Glutamatergic neuron (in vitro differentiated cells): ENCODE measurements at regions not wholly inside any gene's neighbourhood (a gene's known extent, or its start where the extent isn't known, plus 50 kb on each side); places are given as distances from the start of the nearest gene placed in this dataset.

ENCODE experiments used
- DNase-seq: peaks from one replicate; pipeline ENCODE4 v3.0.0; 2022
- H3K27ac Mint-ChIP-seq: one replicate; pipeline ENCODE4 v1.8.0; 2020; ENCODE audit warnings: mild to moderate bottlenecking, mixed read lengths, inconsistent platforms; ENCODE audit not compliant: unreplicated experiment
- H3K27me3 Mint-ChIP-seq: one replicate; pipeline ENCODE4 v1.8.0; 2020; ENCODE audit warnings: mild to moderate bottlenecking, moderate library complexity, mixed read lengths, inconsistent platforms; ENCODE audit not compliant: unreplicated experiment
- H3K36me3 Mint-ChIP-seq: one replicate; pipeline ENCODE4 v1.8.0; 2020; ENCODE audit warnings: mild to moderate bottlenecking, mixed read lengths, inconsistent platforms; ENCODE audit not compliant: unreplicated experiment
- H3K4me1 Mint-ChIP-seq: one replicate; pipeline ENCODE4 v1.8.0; 2020; ENCODE audit warnings: mild to moderate bottlenecking, low read depth, mixed read lengths, inconsistent platforms; ENCODE audit not compliant: unreplicated experiment
- H3K4me3 Mint-ChIP-seq: one replicate; pipeline ENCODE4 v1.8.0; 2020; ENCODE audit warnings: mild to moderate bottlenecking, mixed read lengths, inconsistent platforms; ENCODE audit not compliant: unreplicated experiment
- H3K9me3 Mint-ChIP-seq: one replicate; pipeline ENCODE4 v1.8.0; 2020; ENCODE audit warnings: mild to moderate bottlenecking, moderate library complexity, mixed read lengths, inconsistent platforms; ENCODE audit not compliant: unreplicated experiment
- TF ChIP-seq, protein P1 (sequence below): fragments of 200-600 bp; sonication (generic); IDR thresholded peaks from one replicate; pipeline ENCODE4 v1.5.0; 2021; ENCODE audit not compliant: partially characterized antibody, unreplicated experiment

DNA sequence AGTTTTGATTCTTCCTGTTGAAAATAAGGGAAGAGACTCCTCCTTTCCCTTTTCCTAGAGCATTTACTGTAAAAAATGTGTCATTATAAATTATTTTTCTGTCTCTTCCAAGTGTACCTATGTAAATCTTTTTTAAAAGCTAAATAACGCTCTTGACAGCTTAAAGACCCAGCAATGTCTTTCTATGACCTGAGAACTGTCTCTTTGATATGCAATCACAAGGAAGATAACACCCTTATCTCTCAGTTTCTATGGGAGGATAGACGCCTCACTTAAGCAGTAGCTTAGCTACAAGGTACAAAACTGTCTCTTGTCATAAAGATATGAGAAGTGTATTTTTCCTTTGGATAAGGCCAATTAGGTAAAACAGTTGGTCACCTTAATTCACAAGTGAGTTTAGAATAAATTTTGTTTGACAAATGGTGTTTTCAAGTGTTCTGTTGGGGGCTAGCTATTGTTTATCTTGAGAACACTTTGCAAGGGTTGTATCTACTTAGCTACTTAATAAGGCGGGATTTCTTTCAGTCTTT is 980.6 kb upstream of the EYS start:
- TF ChIP-seq, protein P1, sequence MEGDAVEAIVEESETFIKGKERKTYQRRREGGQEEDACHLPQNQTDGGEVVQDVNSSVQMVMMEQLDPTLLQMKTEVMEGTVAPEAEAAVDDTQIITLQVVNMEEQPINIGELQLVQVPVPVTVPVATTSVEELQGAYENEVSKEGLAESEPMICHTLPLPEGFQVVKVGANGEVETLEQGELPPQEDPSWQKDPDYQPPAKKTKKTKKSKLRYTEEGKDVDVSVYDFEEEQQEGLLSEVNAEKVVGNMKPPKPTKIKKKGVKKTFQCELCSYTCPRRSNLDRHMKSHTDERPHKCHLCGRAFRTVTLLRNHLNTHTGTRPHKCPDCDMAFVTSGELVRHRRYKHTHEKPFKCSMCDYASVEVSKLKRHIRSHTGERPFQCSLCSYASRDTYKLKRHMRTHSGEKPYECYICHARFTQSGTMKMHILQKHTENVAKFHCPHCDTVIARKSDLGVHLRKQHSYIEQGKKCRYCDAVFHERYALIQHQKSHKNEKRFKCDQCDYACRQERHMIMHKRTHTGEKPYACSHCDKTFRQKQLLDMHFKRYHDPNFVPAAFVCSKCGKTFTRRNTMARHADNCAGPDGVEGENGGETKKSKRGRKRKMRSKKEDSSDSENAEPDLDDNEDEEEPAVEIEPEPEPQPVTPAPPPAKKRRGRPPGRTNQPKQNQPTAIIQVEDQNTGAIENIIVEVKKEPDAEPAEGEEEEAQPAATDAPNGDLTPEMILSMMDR = no peak
- no peak for DNase-seq
- Mint-ChIP-seq H3K27me3 (no peaks in the 10 kb centered on the region), H3K9me3 (peaks cover 2% of the 10 kb centered on the region), H3K4me1 (no peaks in the 10 kb centered on the region), H3K36me3 (no peaks in the 10 kb centered on the region), H3K27ac (no peak overlapping the region), H3K4me3 (no peak overlapping the region)

DNA sequence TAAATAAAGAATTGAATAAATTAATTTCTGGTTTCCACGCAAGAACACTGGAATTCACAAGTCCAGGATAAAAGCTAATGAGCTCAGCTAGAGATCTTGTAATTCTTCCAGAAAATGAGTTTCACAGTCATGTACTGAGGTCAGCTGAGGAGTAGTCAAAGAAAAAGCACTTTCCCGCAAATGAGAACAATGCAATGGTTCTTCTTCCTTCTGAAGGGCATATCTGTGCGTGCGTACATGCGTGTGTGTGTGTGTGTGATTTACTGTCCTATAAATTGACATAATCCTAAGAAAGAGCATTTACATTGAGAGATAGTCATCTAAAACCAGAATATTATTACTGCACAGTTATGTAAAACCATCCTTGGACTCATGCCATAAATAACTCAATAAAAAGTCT is 968.9 kb upstream of the EYS start:
- Mint-ChIP-seq H3K9me3 (no peaks in the 10 kb centered on the region), H3K27me3 (peaks cover 3% of the 10 kb centered on the region), H3K36me3 (no peaks in the 10 kb centered on the region), H3K4me3 (no peak overlapping the region), H3K4me1 (no peaks in the 10 kb centered on the region), H3K27ac (no peak overlapping the region)
- DNase-seq = no peak
- TF ChIP-seq, protein P1 = no peak

DNA sequence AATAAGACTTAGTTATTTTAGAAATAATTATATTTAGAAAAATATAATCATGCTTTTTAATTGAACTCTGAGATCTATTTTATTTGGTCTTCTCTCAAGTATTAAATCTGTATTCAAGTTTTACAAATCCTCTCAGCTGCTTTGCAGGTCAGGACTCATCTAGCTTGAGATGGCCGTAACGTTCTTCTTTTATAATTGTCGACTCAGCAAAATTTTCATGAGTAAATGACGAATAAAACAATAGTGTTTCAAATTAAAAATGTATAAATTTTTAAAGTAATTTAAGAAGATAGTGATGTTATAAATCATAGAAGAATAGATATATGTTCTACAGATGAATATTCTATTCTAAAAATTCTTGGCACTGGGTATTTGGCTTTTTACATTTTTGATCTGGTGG is 957.1 kb upstream of the EYS start:
- no peak overlapping the region for H3K27ac Mint-ChIP-seq
- H3K27me3 Mint-ChIP-seq = peaks cover 2% of the 10 kb centered on the region
- H3K4me3 Mint-ChIP-seq = no peak overlapping the region
- no peak for DNase-seq
- H3K36me3 Mint-ChIP-seq = no peaks in the 10 kb centered on the region
- H3K9me3 Mint-ChIP-seq = no peaks in the 10 kb centered on the region
- TF ChIP-seq, protein P1 = no peak
- H3K4me1 Mint-ChIP-seq = no peaks in the 10 kb centered on the region

DNA sequence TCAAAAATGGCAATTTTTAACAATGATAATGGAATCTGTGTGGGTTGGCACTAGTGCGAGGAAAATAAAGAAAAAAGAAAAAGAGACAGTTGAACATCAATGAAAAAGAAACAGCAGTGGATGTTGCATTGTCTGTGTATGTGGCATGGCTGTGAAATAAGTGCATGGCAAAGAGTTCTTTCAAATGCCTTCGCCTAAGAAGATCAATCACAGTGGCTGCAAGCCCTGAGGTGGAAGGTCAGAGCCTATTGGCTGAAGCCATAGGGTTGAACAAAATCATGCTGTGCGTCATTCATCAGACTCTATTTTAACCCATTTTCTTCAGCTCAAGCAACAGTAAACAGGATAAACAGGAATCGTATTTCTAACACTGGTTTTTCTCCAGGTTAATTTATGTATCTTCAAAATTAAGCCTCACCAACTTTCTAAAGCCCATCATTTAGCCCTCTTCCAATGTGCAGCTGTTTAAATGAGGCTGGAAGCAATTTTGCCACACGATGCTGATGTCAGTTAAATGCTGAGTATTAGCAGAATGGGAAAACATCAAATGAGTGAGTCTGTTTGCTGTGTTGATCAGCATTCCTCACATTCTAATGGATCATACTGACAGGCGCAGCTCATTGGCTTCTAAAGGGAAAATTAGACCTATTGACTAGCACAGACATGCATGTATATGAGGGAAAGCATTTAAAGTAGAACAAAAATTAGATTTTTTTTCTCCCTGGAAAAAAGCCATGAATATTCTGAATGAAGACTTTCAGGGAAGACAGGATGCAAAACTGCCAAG is 955.9 kb upstream of the EYS start:
- TF ChIP-seq, protein P1 = no peak
- DNase-seq = no peak
- Mint-ChIP-seq H3K27ac (no peak overlapping the region), H3K9me3 (no peaks in the 10 kb centered on the region), H3K27me3 (no peaks in the 10 kb centered on the region), H3K36me3 (no peaks in the 10 kb centered on the region), H3K4me1 (no peaks in the 10 kb centered on the region), H3K4me3 (no peak overlapping the region)

- H3K27me3 Mint-ChIP-seq = no peaks in the 10 kb centered on the region
- no peaks in the 10 kb centered on the region for H3K9me3 Mint-ChIP-seq
- H3K4me1 Mint-ChIP-seq = no peaks in the 10 kb centered on the region
- TF ChIP-seq, protein P1 = peak; percentile 43
- no peak overlapping the region for H3K4me3 Mint-ChIP-seq
- DNase-seq = no peak
- H3K36me3 Mint-ChIP-seq = no peaks in the 10 kb centered on the region
- no peak overlapping the region for H3K27ac Mint-ChIP-seq
Measured at GRCh38 chr6:66662196-66662595, 955.2 kb upstream of the EYS start.
